ENCODE measurements at regions not wholly inside any gene's neighbourhood (a gene's known extent, or its start where the extent isn't known, plus 50 kb on each side); places are given as distances from the start of the nearest gene placed in this dataset.

- POLR2A ChIA-PET = no interaction called here
- H3K27me3 Mint-ChIP-seq = no peaks in the 10 kb centered on the region
- H3K9me3 ChIP-seq (ENCODE audit: control extremely low read depth in 1 of 3, control insufficient read depth in 2 of 3, insufficient read depth in 1 of 3, low read length in 2 of 3) = no peaks in the 10 kb centered on the region
- H3K27ac ChIP-seq (ENCODE audit: low read length in 2 of 2) = no peak overlapping the region
- no peak for TF ChIP-seq CTCF (IDR thresholded peaks at IDR 0.05)
- TF ChIP-seq EZH2 (IDR thresholded peaks at IDR 0.05; ENCODE audit: borderline replicate concordance, insufficient read depth, low read depth, low read length, poor library complexity, severe bottlenecking) = no peak
- intact Hi-C loops (cut with micrococcal nuclease) = no loop called here
- H3K4me1 ChIP-seq (ENCODE audit: control insufficient read depth in 2 of 2, insufficient read depth in 2 of 2, low read length in 2 of 2) = no peaks in the 10 kb centered on the region
- H3K27ac Mint-ChIP-seq = no peak overlapping the region
- H3K4me3 ChIP-seq (ENCODE audit: control extremely low read depth in 1 of 5, extremely low read depth in 1 of 5, insufficient read depth in 1 of 5, low read depth in 2 of 5, low read length in 4 of 5) = no peak overlapping the region
- H3K4me1 Mint-ChIP-seq = no peaks in the 10 kb centered on the region
- no peaks in the 10 kb centered on the region for H3K9me3 Mint-ChIP-seq (ENCODE audit: insufficient read depth)
- no peaks in the 10 kb centered on the region for H3K79me2 ChIP-seq (ENCODE audit: control insufficient read depth, insufficient read depth, low read length)
- H3K4me3 Mint-ChIP-seq = no peak overlapping the region
- no peaks in the 10 kb centered on the region for H4K20me1 ChIP-seq (ENCODE audit: control insufficient read depth, insufficient read depth, low read length, poor library complexity, severe bottlenecking)
- no peaks in the 10 kb centered on the region for H3K36me3 ChIP-seq (replicated peaks in 1 of 2; ENCODE audit: control extremely low read depth in 1 of 2, control insufficient read depth in 1 of 2, extremely low read depth in 1 of 2, insufficient read depth in 2 of 2, low read length in 1 of 2)
- H2AFZ ChIP-seq (ENCODE audit: insufficient read depth, low read depth, low read length, poor library complexity, severe bottlenecking) = no peak overlapping the region
- no peak overlapping the region for H3K9ac ChIP-seq (ENCODE audit: low read length)
- ATAC-seq (ENCODE audit: low read depth) = no peak
- no peak for DNase-seq
- H3K27me3 ChIP-seq (replicated peaks in 1 of 4; ENCODE audit: control extremely low read depth in 1 of 4, control insufficient read depth in 3 of 4, insufficient read depth in 4 of 4, low read length in 3 of 4) = no peaks in the 10 kb centered on the region
- CTCF ChIA-PET = no interaction called here
- no peak overlapping the region for H3K4me2 ChIP-seq (replicated peaks; ENCODE audit: low read depth, low read length, poor library complexity, severe bottlenecking)
- 21% methylated on average over 3 of the region's 8 CpGs for whole genome bisulfite sequencing (ENCODE audit: insufficient coverage)
Measured at GRCh38 chr9:18056269-18056992, 417.5 kb upstream of the ADAMTSL1 start.

GRCh38 chr9:18056993-18057369, 417.0 kb upstream of the ADAMTSL1 start:
- intact Hi-C loops (cut with micrococcal nuclease) = no loop called here
- Histone ChIP-seq H3K27ac (ENCODE audit: low read length in 2 of 2) (no peak overlapping the region), H3K9me3 (ENCODE audit: control extremely low read depth in 1 of 3, control insufficient read depth in 2 of 3, insufficient read depth in 1 of 3, low read length in 2 of 3) (no peaks in the 10 kb centered on the region), H3K4me3 (ENCODE audit: control extremely low read depth in 1 of 5, extremely low read depth in 1 of 5, insufficient read depth in 1 of 5, low read depth in 2 of 5, low read length in 4 of 5) (no peak overlapping the region), H2AFZ (ENCODE audit: insufficient read depth, low read depth, low read length, poor library complexity, severe bottlenecking) (no peak overlapping the region), H3K27me3 (replicated peaks in 1 of 4; ENCODE audit: control extremely low read depth in 1 of 4, control insufficient read depth in 3 of 4, insufficient read depth in 4 of 4, low read length in 3 of 4) (no peaks in the 10 kb centered on the region), H3K4me1 (ENCODE audit: control insufficient read depth in 2 of 2, insufficient read depth in 2 of 2, low read length in 2 of 2) (no peaks in the 10 kb centered on the region), H3K79me2 (ENCODE audit: control insufficient read depth, insufficient read depth, low read length) (no peaks in the 10 kb centered on the region), H3K4me2 (replicated peaks; ENCODE audit: low read depth, low read length, poor library complexity, severe bottlenecking) (no peak overlapping the region), H3K36me3 (replicated peaks in 1 of 2; ENCODE audit: control extremely low read depth in 1 of 2, control insufficient read depth in 1 of 2, extremely low read depth in 1 of 2, insufficient read depth in 2 of 2, low read length in 1 of 2) (no peaks in the 10 kb centered on the region), H4K20me1 (ENCODE audit: control insufficient read depth, insufficient read depth, low read length, poor library complexity, severe bottlenecking) (no peaks in the 10 kb centered on the region), H3K9ac (ENCODE audit: low read length) (no peak overlapping the region)
- POLR2A ChIA-PET = no interaction called here
- no peaks in the 10 kb centered on the region for H3K4me1 Mint-ChIP-seq
- CTCF ChIA-PET = no interaction called here
- no peak for DNase-seq
- no peak for ATAC-seq (ENCODE audit: low read depth)
- TF ChIP-seq CTCF (IDR thresholded peaks at IDR 0.05) = no peak
- no peaks in the 10 kb centered on the region for H3K9me3 Mint-ChIP-seq (ENCODE audit: insufficient read depth)
- H3K27me3 Mint-ChIP-seq = no peaks in the 10 kb centered on the region
- no peak overlapping the region for H3K27ac Mint-ChIP-seq
- no peak overlapping the region for H3K4me3 Mint-ChIP-seq
- 33% methylated on average over 1 of the region's 4 CpGs for WGBS (ENCODE audit: insufficient coverage)

All from B cell (primary cell).